Ishikawa (cell line): ENCODE measurements at regions not wholly inside any gene's neighbourhood (a gene's known extent, or its start where the extent isn't known, plus 50 kb on each side); places are given as distances from the start of the nearest gene placed in this dataset.

Experiments
- CEBPB ChIP-seq: IDR thresholded peaks from 2 replicates; pipeline ENCODE4 v1.6.1; 2012
- CREB1 ChIP-seq: IDR thresholded peaks from 2 replicates; pipeline ENCODE4 v1.6.1; 2012; ENCODE audit warnings: low read depth
- EGR1 ChIP-seq: IDR thresholded peaks from 2 replicates; pipeline ENCODE4 v1.6.1; 2012
- EP300 ChIP-seq: IDR thresholded peaks from 2 replicates; pipeline ENCODE4 v1.6.1; 2012; ENCODE audit warnings: borderline replicate concordance
- FOXM1 ChIP-seq: IDR thresholded peaks from 2 replicates; pipeline ENCODE4 v1.6.1; 2012; ENCODE audit warnings: low read depth, borderline replicate concordance
- MAX ChIP-seq: IDR thresholded peaks from 2 replicates; pipeline ENCODE4 v1.6.1; 2012
- NFIC ChIP-seq: IDR thresholded peaks from 2 replicates; pipeline ENCODE4 v1.6.1; 2012
- RAD21 ChIP-seq: IDR thresholded peaks from 2 replicates; pipeline ENCODE4 v1.6.1; 2012; ENCODE audit warnings: low read depth
- TAF1 ChIP-seq: IDR thresholded peaks from 2 replicates; pipeline ENCODE4 v1.6.1; 2012; ENCODE audit warnings: low read depth, mild to moderate bottlenecking
- TCF12 ChIP-seq: IDR thresholded peaks from 2 replicates; pipeline ENCODE4 v1.6.1; 2012; ENCODE audit warnings: low read depth
- TEAD4 ChIP-seq: IDR thresholded peaks from 2 replicates; pipeline ENCODE4 v1.6.1; 2012
- YY1 ChIP-seq: IDR thresholded peaks from 2 replicates; pipeline ENCODE4 v1.6.1; 2012; ENCODE audit warnings: low read depth
- ZBTB7A ChIP-seq: IDR thresholded peaks from 2 replicates; pipeline ENCODE4 v1.6.1; 2012; ENCODE audit warnings: low read depth
- TF ChIP-seq, protein P1 (sequence below): IDR thresholded peaks from 2 replicates; pipeline ENCODE4 v1.6.1; 2012
- TF ChIP-seq, protein P2 (sequence below): IDR thresholded peaks from 2 replicates; pipeline ENCODE4 v1.6.1; 2012; ENCODE audit warnings: low read depth, mild to moderate bottlenecking

DNA sequence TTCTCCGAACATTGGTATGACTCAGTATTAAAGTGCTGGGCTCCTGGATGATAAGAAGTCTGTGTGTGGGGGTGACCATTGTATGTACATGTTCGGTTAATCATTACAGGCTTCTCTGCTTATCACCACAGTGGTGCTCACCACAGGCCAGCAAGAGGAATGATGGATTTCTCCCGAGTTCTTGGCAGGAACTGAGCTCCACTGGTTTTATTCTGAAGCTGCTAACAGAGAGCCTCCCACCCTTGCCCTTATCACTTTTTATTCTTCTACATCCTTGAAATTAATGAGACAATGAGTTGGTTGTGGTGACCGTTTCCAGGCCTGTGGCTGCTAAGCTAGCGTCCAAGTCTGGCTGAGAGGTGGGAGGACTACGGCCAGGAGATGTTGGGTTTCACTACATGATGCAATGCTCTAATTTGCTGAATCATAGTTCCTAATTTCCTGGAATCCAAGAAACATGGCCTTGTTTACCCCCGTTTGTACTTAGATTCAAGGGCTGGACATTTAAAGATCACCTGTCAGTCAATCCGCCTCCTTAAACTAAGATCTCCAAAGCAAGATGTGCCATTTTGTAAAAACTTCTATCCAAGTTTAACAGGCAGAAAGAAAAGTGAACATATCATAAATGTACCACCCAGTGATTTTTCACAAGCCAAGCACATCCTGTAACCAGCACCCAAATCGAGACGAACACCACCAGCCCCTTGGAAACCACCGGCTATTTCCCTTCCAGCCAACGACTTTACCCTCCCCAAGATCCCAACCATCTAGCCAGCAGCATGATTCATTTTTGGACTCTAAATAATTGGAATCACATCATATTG, 172.5 kb downstream of the FOXA2 start:
- TF ChIP-seq CEBPB (no peak), FOXM1 (no peak), NFIC (no peak), EP300 (no peak), TAF1 (no peak), ZBTB7A (no peak), RAD21 (no peak), CREB1 (no peak), MAX (no peak), YY1 (no peak), TEAD4 (no peak), EGR1 (no peak), TCF12 (no peak)
- TF ChIP-seq, protein P1, sequence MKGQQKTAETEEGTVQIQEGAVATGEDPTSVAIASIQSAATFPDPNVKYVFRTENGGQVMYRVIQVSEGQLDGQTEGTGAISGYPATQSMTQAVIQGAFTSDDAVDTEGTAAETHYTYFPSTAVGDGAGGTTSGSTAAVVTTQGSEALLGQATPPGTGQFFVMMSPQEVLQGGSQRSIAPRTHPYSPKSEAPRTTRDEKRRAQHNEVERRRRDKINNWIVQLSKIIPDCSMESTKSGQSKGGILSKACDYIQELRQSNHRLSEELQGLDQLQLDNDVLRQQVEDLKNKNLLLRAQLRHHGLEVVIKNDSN = no peak
- TF ChIP-seq, protein P2, sequence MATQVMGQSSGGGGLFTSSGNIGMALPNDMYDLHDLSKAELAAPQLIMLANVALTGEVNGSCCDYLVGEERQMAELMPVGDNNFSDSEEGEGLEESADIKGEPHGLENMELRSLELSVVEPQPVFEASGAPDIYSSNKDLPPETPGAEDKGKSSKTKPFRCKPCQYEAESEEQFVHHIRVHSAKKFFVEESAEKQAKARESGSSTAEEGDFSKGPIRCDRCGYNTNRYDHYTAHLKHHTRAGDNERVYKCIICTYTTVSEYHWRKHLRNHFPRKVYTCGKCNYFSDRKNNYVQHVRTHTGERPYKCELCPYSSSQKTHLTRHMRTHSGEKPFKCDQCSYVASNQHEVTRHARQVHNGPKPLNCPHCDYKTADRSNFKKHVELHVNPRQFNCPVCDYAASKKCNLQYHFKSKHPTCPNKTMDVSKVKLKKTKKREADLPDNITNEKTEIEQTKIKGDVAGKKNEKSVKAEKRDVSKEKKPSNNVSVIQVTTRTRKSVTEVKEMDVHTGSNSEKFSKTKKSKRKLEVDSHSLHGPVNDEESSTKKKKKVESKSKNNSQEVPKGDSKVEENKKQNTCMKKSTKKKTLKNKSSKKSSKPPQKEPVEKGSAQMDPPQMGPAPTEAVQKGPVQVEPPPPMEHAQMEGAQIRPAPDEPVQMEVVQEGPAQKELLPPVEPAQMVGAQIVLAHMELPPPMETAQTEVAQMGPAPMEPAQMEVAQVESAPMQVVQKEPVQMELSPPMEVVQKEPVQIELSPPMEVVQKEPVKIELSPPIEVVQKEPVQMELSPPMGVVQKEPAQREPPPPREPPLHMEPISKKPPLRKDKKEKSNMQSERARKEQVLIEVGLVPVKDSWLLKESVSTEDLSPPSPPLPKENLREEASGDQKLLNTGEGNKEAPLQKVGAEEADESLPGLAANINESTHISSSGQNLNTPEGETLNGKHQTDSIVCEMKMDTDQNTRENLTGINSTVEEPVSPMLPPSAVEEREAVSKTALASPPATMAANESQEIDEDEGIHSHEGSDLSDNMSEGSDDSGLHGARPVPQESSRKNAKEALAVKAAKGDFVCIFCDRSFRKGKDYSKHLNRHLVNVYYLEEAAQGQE = no peak

GRCh38 chr20:22411286-22411626, 173.1 kb downstream of the FOXA2 start:
- TF ChIP-seq YY1 (no peak), ZBTB7A (no peak), EGR1 (no peak), CREB1 (no peak), TEAD4 (no peak), RAD21 (no peak), CEBPB (no peak)
- TF ChIP-seq, protein P1 = no peak

DNA sequence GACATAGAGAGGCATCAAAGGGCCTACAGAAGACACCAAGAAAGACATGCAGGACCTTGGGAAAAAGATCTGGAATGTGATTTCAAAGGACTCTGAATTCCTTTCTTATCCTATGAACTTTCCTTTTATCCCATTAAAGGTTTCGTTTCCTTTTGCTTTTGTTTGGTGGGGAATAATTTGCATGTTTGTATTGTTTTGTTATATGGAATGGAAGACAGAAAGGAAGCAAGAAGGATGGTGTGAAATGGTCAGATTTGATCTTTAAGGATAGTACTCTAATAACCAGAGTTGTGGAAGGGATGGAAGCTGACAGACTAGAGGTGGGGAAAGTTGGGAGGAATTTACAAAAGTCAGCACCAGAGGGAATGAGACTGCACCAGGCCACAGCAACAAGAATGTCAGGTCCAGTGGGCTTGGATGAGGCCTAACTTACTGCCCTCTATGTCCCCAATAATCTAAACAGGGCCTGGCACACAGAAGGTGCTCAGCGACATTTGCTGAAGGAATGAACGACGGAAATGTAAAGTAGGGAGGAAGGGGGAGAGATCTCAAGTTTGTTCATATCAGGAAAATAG, 173.7 kb downstream of the FOXA2 start:
- TF ChIP-seq TCF12 (no peak), FOXM1 (no peak), EP300 (no peak), TAF1 (no peak), RAD21 (no peak), CEBPB (no peak)
- TF ChIP-seq, protein P2 = no peak

DNA sequence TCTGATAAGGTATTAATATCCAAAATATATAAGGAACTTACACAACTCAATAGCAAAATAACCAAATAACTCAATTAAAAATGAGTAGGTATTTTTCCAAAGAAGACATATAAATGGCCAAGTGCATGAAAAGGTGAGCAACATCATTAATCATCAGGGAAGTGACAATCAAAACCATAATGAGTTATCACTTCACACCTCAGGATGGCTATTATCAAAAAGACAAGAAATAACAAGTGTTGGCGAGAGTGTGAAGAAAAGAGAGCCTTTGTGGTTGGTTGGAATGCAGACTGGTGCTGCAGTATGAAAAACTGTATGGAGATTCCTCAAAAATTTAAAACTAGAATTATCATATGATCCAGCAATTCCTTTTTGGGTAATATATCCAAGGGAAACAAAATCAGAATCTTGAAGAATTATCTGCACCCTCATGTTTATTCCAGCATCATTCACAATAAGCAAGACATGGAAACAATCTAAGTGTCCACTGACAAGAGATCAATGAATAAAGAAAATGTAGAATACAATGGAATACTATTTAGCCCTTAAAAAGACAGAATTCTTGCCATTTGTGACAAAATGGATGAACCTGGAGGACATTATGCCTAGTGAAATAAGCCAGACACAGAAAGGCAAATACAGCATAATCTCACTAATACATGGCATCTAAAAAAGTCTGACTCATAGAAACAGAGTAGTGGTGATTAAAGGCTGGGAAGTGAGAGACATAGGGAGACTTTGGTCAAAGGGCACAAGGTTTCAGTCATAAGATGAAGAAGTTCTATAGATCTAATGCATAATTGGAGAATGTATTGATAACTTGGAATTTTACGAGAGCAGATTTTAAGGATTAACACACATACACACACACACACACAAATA, 175.6 kb downstream of the FOXA2 start:
- no peak for TF ChIP-seq RAD21
- TF ChIP-seq EP300 = no peak
- no peak for TF ChIP-seq FOXM1
- no peak for TF ChIP-seq TEAD4
- TF ChIP-seq, protein P1 = no peak
- no peak for TF ChIP-seq YY1
- TF ChIP-seq ZBTB7A = no peak
- no peak for TF ChIP-seq TCF12
- no peak for TF ChIP-seq NFIC
- TF ChIP-seq MAX = no peak
- TF ChIP-seq CREB1 = no peak
- no peak for TF ChIP-seq TAF1
- TF ChIP-seq CEBPB = no peak
- no peak for TF ChIP-seq EGR1
- TF ChIP-seq, protein P2 = no peak
